ENCODE measurements at regions not wholly inside any gene's neighbourhood (a gene's known extent, or its start where the extent isn't known, plus 50 kb on each side); places are given as distances from the start of the nearest gene placed in this dataset.

GRCh38 chr9:89768650-89769071 lies 163.8 kb downstream of the GADD45G start:
- DNase-seq (ENCODE audit: low read depth), result no peak

- DNase-seq (ENCODE audit: low read depth), result no peak
Measured at GRCh38 chr9:89770531-89771174, 165.8 kb downstream of the GADD45G start.

DNA sequence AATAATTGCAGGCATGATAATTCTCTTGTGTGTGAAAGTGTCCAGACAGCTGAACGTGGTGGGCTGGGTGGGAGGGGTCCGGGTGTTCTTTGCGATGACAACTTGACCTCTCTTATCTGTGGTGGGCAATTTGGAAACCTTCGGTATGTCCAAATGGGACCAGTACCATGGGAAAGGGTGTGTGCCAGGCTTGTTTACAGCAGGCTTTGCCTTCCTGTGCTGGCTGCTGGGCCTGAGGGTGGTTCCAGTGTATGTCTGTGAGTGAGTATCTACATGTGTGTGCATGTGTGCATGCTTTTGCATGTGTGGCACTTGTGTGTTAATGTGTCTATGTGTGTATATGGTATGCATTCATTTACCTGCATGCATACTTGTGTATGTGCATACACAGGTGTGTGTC lies 166.4 kb downstream of the GADD45G start:
- DNase-seq (ENCODE audit: low read depth), result no peak

- DNase-seq (ENCODE audit: low read depth), result no peak
Measured at GRCh38 chr9:89773170-89773569, 168.4 kb downstream of the GADD45G start.

- no peak for DNase-seq (ENCODE audit: low read depth)
Measured at GRCh38 chr9:89774858-89775370, 170.1 kb downstream of the GADD45G start.

DNA sequence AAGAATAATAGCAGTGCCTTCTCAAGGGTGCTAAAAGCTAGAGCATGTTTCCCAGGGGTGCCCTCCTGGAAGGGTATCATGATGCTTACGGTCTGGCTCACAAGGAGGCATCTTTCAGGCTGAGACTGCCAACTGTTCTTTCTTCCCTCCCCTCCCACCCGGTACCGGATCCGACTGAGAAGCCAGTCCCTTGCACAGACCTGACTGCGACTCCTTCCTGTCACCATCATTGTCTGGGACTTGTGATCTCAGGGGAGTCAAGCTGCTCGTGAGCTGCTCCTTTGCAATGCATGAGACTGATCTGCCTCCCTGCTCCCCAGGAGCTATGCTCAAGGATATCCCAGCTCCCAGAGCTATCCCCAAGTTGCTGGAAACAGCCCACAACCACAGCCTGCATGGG lies 170.8 kb downstream of the GADD45G start:
- DNase-seq (ENCODE audit: low read depth), result no peak

GRCh38 chr9:89776795-89777525 lies 172.1 kb downstream of the GADD45G start:
- no peak for DNase-seq (ENCODE audit: low read depth)

DNA sequence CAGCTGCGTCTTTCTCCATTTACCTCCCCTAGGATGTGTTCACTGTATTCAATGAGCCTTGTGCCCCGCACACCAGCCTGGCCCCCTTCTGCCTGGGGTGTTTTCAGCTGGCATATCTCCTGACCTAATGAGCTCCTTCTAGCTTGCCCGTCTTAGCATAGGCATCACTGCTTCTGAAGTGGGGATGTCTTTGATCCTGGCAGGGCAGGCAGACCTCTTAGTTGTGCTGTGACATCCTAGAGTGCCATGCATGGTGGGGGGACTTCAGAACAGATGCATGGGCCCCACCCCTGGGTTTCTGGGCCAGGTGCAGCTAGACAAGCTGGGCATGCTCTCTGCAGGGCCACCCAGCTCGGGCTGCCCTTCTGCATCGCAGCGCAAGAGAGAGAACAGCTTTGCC lies 172.7 kb downstream of the GADD45G start:
- no peak for DNase-seq (ENCODE audit: low read depth)

GRCh38 chr9:89778100-89779090 lies 173.6 kb downstream of the GADD45G start:
- DNase-seq (ENCODE audit: low read depth), result no peak

- DNase-seq (ENCODE audit: low read depth), result no peak
Measured at GRCh38 chr9:89779405-89780203, 174.8 kb downstream of the GADD45G start.

DNA sequence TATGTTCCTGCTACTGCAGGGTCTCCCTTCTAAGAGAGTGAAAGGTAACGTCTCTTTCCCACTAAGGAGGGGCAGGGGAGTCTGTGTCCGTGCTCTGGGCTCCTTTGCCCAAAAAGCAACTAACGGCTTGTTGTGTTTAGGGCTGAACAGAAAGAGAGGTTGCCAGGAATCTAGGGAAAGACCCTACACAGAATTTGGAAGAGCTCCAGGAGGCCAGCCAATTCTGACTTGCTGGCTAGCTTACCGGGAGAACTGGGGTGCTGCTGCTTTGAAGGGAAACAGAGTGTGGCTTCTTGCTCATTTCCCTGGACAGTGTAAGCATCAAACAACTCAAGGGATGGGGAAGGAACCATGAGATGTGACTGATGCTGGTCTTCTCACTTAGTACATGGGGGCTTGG lies 176.1 kb downstream of the GADD45G start:
- no peak for DNase-seq (ENCODE audit: low read depth)

DNA sequence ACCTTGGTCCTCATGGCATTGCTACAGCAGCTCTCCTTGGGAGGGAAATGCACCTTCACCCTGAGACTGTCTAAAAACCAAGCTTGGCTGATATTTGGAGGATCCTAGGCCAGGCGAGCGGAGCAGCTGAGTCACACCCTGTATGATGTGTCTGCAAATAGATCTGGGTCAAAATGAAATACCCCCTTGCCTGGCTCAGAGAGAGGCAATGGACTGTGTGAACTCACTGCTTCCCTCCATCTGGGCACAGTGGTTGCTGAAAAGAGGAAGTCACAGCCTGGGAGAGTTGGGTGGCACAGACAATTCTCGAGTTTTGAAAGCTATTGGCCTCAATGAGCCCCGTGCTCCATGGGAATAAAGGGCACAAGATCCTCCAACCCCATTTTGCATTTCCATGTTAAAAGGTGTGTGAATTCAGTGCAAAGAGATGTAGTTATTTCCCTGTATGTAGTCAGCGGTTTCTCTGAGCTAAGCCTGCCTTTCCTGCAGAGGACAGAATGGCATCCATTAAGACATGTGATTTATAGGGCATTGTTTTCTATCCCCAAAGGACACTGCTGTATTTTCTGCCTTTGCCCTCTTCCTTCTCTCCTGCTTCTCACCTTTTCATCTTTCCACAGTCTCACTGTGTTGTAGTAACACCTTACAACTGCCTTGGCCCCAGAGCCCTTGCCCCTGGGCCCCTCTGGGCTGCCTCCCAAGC lies 177.2 kb downstream of the GADD45G start:
- no peak for DNase-seq (ENCODE audit: low read depth)

GRCh38 chr9:89786655-89787054 lies 181.8 kb downstream of the GADD45G start:
- DNase-seq (ENCODE audit: low read depth), result no peak

DNA sequence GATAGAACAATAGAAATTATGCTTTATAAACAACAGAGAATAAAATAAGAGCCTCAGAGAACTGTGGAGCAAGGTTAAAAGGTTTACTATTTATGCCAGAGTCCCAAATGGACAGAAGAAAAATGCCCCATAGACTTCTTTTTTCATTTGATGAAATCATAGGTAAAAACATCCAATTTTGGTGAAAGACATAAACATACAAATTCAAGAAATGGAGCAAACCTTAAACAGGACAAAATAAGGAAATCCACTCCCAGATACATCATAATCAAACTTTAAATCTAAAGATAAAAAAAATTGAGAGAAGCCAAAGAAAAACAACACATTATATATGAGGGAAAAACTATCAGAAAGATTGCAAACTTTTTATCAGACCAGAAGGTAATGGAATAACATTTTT lies 182.8 kb downstream of the GADD45G start:
- DNase-seq (ENCODE audit: low read depth), result no peak

- no peak for DNase-seq (ENCODE audit: low read depth)
Measured at GRCh38 chr9:89788434-89788833, 183.6 kb downstream of the GADD45G start.

DNA sequence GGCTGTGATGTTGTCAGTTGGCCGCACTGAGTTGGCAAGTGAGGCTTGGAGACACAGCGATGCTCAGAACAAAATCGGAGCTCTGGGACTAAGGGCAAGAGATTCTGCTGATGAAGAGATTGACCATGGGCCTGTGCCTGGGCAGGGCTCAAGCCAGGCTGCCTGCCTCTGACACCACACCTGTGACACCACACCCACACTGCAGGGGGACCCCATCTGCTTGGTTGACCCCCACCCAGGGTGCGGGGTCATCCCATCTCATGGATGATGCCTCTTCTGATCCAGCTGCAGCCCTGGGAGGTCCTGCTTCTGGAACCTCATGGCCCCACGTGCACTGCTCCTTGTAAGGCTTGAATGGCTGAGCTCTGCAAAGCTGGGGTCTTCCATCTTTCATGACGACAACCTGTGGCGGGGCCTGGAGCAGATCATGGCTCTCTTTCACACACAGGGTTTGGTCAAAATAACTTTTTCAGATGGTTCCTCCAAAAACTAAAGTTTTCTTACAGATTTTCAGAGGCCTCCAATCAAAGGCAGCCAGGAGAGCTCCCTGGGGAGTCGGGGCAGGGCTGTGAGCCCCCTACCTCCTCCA lies 185.2 kb downstream of the GADD45G start:
- no peak for DNase-seq (ENCODE audit: low read depth)

- no peak for DNase-seq (ENCODE audit: low read depth)
Measured at GRCh38 chr9:89790542-89791109, 185.8 kb downstream of the GADD45G start.

DNA sequence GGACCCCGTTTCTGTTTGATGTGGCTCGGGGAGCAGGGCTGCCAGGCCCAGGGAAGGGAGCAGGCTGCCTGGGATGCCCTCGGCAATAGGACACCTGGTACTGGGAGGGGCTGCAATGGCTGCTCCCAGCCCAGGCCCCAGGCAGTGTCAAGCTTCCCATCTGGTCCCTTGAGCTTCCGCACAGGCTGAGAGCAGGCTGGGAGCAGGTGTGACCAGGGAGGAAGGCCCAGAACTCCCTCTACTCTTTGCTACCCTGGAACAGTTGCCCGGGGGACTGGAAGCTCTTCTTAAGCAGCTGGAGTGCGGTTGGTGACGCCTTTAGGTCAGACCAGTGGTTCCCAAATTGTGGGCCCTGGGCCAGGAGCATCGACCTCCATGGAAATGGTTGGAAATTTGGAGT lies 186.9 kb downstream of the GADD45G start:
- DNase-seq (ENCODE audit: low read depth), result no peak

DNA sequence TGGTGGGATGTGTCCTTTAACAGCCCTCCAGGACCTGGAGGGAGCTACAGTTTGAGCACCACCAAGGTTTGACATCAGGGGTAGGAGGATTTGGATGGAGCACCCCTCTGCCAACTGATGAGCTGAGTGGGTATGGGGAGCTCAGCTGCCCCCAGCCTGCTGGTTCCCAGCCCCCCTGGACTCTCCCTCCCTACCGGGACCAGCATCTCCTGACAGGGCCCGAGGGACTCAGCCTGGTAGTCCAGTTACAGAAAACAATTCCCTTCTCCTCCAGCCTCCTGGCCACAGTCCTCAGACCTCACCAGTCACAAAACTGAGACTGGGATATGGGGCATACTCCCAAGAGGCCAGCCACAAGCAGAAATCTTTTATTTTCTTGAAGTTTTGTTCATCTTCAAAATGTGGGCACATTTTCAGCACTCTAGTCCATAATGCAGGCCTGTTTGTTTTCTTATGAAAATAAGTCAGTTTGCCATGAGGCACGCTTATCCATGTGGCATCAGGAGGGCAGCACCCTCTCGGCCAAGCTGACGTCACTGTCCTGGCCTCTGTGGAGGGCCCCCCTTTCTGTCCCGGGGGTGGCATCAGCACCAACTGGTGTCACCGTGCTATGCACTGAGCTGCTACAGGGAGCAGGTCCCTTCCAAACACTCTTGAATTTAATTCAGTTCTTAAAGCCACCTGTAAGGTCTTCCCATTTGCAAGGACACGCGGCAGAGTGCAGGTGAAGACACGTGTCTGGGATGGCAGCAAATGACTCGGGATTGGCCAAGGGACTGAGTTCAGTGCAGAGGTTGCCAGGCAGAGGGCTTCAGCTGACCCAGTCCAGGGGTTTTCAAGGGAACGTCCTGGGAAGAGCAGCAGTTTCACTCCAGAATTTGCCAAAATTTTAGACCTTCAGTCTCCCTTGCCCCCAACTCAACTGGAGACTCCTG lies 187.6 kb downstream of the GADD45G start:
- DNase-seq (ENCODE audit: low read depth), result no peak
